ENCODE measurements at regions not wholly inside any gene's neighbourhood (a gene's known extent, or its start where the extent isn't known, plus 50 kb on each side); places are given as distances from the start of the nearest gene placed in this dataset.
"Not testable (repeated sequence)": the region's sequence is repeated elsewhere in the genome, so short reads cannot be mapped to it uniquely, and the experiment has no call there.

DNA sequence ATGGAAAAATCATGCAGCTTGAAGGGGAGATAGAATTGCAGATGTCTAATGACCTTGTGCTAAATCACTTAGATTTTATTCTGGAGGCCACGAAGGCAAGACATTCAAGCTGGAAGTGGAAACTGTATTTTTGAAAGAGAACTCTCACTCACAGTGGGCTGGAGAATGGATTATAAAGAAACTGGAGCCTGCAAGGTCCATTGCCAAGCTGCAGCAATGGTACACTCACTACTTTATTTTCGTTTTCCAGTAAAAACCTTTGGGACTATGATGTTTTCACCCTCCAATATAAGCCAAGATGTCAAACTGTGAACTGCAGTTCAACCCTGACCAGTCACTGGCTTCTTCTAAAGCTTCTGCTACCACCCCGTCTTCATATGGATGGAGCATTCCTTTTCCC, 62.0 kb downstream of the SKIDA1 start:
- in situ Hi-C loops (cut with HindIII; ENCODE audit: low sequenced_read_pairs) = no loop called here
- no peak for DNase-seq (ENCODE audit: low spot score)

DNA sequence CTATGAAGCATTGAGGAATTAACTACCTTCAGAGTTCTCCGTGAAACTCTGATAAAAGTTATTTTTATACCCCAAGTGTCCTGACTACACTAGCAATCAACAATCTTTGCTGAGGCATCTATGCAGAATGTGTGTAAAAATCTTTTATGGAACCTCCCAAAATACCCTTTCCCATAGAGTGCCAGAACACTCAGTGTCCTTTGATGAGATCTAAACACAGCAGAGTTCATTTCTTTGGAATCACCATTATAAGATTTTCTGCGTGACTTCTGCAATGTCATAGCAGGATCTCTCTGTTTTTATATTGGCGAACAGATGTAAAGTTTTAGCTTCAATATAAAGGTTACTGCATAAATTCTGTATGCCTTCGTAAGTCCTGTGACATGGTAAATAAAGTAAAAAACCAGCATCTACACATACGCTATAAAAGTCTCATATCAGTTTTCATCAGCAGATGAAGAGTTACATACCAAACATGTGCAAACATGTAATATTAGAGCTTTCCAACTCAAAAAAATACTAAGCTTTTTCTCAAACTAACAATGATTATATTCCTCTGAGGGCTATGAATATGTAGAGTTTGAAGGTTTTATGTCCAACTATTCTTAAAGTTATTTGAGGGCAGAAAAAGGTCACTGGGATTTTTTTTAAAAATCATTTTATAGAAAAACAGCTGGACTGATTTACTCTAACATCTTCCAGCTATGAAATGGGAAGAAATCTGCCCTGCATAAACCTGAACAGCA, 67.2 kb downstream of the SKIDA1 start:
- DNase-seq (ENCODE audit: low spot score) = no peak

DNA sequence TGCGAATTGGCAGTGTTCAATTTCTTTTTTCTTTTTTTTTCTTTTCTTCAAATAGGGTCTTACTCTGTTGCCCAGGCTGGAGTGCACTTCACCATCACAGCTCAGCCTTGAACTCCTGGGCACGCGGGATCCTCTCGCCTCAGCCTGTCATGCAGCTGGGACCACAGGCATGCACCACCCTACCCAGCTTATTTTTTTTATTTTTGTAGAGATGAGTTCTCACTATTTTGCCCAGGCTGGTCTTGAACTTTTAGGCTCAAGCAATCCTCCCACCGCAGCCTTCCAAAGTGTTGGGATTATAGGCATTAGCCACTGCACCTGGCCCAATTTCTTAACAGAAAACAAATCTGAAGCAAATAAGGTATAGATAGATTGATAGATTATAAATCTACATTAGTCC, 69.3 kb downstream of the SKIDA1 start:
- no peak for DNase-seq (ENCODE audit: low spot score)
- in situ Hi-C loops (cut with HindIII; ENCODE audit: low sequenced_read_pairs) = no loop called here

More for the DNA sequence above, 67.2 kb downstream of the SKIDA1 start:
- in situ Hi-C loops (cut with HindIII; ENCODE audit: low sequenced_read_pairs) = no loop called here

GRCh38 chr10:21452203-21452602, 73.3 kb downstream of the SKIDA1 start:
- in situ Hi-C loops (cut with HindIII; ENCODE audit: low sequenced_read_pairs) = no loop called here
- no peak for DNase-seq (ENCODE audit: low spot score)

- in situ Hi-C loops (cut with HindIII; ENCODE audit: low sequenced_read_pairs) = no loop called here
- no peak for DNase-seq (ENCODE audit: low spot score)
These were observed 76.1 kb downstream of the SKIDA1 start for GRCh38 chr10:21449288-21449966.

DNA sequence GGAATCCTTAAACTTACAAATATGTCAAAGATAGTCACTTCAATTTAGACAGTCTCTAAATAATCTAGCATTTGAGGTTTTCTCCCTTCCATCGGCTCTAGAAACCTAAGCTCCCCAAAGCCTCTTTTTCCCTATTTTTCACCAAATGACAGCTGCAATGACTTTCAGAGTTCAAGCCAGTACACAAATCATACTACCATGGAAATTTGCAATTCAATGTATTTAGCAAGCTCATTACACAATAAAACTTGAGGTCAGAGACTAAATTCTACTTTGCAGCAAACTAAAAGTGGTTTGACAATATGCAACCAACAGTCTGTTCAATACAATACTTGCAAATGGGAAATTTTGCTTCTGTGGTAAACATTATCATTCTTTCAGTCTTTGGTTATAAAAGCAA, 80.3 kb downstream of the SKIDA1 start:
- no peak for DNase-seq (ENCODE audit: low spot score)
- in situ Hi-C loops (cut with HindIII; ENCODE audit: low sequenced_read_pairs) = no loop called here

GRCh38 chr10:21441625-21442024, 83.9 kb downstream of the SKIDA1 start:
- DNase-seq (ENCODE audit: low spot score) = no peak
- in situ Hi-C loops (cut with HindIII; ENCODE audit: low sequenced_read_pairs) = no loop called here

- in situ Hi-C loops (cut with HindIII; ENCODE audit: low sequenced_read_pairs) = not testable (repeated sequence)
These were observed 86.6 kb downstream of the SKIDA1 start for GRCh38 chr10:21438914-21439313.

DNA sequence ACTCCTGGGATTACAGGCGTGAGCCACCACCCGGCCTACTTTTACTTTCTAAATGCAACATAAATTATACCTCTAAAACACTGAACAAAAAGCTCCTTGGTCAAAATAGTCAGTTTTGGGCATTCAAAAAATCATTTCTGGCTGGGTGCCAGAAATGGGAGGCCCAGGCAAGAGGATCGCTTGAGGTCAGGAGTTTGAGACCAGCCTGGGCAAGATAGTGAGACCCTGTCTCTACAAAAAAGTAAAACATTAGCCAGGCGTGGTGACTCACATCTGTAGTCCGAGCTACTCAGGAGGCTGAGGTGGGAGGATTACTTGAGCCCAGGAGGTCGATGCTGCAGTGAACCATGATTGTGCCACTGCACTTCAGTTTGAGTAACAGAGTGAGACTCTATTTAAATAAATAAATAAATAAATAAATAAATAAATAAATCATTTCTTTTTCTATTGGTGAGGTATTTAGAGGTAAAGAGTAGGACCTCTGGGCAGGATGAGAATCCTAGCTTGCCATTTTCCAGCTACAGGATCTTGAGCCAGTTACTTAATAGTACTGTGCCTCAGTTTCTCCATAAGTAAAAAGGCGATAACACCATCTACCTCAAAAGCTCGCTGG, 87.6 kb downstream of the SKIDA1 start:
- in situ Hi-C loops (cut with HindIII; ENCODE audit: low sequenced_read_pairs) = no loop called here
- DNase-seq (ENCODE audit: low spot score) = no peak

More at GRCh38 chr10:21438914-21439313, 86.6 kb downstream of the SKIDA1 start:
- not testable (repeated sequence) for DNase-seq (ENCODE audit: low spot score)

DNA sequence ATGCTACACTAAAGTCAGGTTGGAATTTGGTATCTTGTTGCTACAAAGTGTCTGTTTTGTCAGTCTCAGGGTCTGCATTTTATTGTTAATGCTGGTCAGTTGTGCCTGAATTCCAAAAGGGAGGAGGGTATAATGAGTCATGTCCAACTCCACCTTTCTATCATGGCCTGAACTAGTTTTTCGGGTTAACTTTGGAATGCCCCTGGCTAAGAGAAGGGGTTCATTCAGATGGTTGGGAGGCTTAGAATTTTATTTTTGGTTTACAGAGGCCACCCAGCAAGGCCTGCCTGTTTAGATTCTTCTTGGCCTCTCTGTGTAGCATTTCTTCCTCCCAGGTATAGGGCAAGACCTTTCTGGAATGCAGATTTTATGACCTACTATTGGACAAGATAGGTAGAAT, 93.2 kb downstream of the SKIDA1 start:
- no peak for DNase-seq (ENCODE audit: low spot score)
- in situ Hi-C loops (cut with HindIII; ENCODE audit: low sequenced_read_pairs) = no loop called here

DNA sequence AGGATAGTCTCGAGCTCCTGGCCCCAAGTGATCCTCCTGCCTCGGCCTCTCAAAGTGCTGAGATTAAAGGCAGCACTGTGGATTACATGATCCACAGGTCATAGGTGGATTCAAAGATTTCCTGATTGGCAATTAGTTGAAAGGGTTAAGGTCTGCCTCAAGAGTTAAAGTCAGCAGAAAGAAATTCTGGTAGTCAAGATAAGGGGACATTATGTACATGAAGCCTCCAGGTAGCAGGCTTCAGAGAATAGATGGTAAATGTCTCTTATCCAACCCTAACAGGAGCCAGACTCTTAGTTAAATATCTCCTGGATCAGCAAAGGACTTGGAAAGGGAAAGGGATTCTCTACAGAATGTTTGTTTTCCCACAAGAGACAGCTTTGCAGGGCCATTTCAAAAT, 93.7 kb downstream of the SKIDA1 start:
- no peak for DNase-seq (ENCODE audit: low spot score)
- in situ Hi-C loops (cut with HindIII; ENCODE audit: low sequenced_read_pairs) = no loop called here

GRCh38 chr10:21427804-21428481, 97.5 kb downstream of the SKIDA1 start:
- DNase-seq (ENCODE audit: low spot score) = peak; percentile 5
- in situ Hi-C loops (cut with HindIII; ENCODE audit: low sequenced_read_pairs) = no loop called here

DNA sequence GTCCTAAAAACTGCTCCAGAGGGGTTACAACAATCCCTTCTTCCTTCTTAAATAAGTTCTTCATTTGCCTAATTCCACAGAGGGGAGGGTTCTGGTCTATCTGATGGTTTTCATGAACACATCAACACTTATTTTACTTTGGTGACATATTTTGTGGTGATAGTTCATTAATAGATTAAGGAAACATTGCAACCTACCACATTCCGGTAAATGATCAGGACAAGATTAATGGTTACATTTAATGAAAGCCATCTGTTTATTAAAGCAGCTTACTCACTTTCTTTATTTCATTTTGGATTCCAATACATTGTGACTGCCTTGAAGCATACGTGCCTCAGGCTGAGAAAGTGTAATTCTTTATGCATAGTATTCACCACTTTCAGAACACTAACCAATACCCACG, 101.0 kb downstream of the SKIDA1 start:
- no peak for DNase-seq (ENCODE audit: low spot score)
- in situ Hi-C loops (cut with HindIII; ENCODE audit: low sequenced_read_pairs) = no loop called here

- no peak for DNase-seq (ENCODE audit: low spot score)
- in situ Hi-C loops (cut with HindIII; ENCODE audit: low sequenced_read_pairs) = no loop called here
These were observed 101.6 kb downstream of the SKIDA1 start for GRCh38 chr10:21423850-21424249.

- DNase-seq (ENCODE audit: low spot score) = no peak
- in situ Hi-C loops (cut with HindIII; ENCODE audit: low sequenced_read_pairs) = no loop called here
These were observed 102.1 kb downstream of the SKIDA1 start for GRCh38 chr10:21423338-21423737.

- no peak for DNase-seq (ENCODE audit: low spot score)
- in situ Hi-C loops (cut with HindIII; ENCODE audit: low sequenced_read_pairs) = no loop called here
These were observed 103.7 kb downstream of the SKIDA1 start for GRCh38 chr10:21421794-21422193.

- in situ Hi-C loops (cut with HindIII; ENCODE audit: low sequenced_read_pairs) = no loop called here
- no peak for DNase-seq (ENCODE audit: low spot score)
These were observed 104.5 kb downstream of the SKIDA1 start for GRCh38 chr10:21421016-21421415.

DNA sequence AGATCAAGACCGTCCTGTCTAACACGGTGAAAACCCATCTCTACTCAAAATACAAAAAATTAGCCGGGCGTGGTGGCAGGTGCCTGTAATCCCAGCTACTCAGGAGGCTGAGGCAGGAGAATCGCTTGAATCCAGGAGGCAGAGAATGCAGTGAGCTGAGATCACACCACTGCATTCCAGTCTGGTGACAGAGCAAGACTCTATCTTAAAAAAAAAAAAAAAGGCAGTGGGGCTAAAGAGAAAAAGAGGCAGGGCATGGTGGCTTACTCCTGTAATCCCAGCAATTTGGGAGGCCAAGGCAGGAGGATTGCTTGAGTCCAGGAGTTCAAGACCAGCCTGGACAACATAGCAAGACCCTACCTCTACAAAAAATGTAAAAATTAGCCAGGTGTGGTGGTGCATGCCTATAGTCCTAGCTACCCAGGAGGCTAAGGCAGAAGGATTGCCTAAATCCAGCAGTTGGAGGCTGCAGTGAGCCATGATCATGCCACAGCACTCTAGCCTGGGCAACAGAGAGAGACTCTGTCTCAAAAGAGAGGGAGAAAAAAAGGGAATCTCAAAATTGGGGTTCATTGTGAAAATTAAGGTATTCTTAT, 106.4 kb downstream of the SKIDA1 start:
- in situ Hi-C loops (cut with HindIII; ENCODE audit: low sequenced_read_pairs); DNase-seq (ENCODE audit: low spot score): not testable (repeated sequence)

GRCh38 chr10:21417172-21417712, 108.2 kb downstream of the SKIDA1 start:
- no peak for DNase-seq (ENCODE audit: low spot score)
- in situ Hi-C loops (cut with HindIII; ENCODE audit: low sequenced_read_pairs) = no loop called here
